ENCODE measurements at regions not wholly inside any gene's neighbourhood (a gene's known extent, or its start where the extent isn't known, plus 50 kb on each side); places are given as distances from the start of the nearest gene placed in this dataset.

- Histone ChIP-seq H3K27ac (ENCODE audit: low read depth in 1 of 2, low read length in 2 of 2) (no peak overlapping the region), H3K36me3 (ENCODE audit: control insufficient read depth in 4 of 4, insufficient read depth in 3 of 4, low read depth in 1 of 4, low read length in 3 of 4) (no peaks in the 10 kb centered on the region), H3K9me3 (ENCODE audit: control insufficient read depth in 4 of 4, low read length in 3 of 4) (no peaks in the 10 kb centered on the region), H3K9ac (ENCODE audit: low read depth in 1 of 2, low read length in 2 of 2) (no peak overlapping the region), H3K4me1 (ENCODE audit: control insufficient read depth in 4 of 4, insufficient read depth in 4 of 4, low read length in 3 of 4) (no peaks in the 10 kb centered on the region), H3K27me3 (ENCODE audit: control insufficient read depth in 4 of 4, insufficient read depth in 4 of 4, low read length in 3 of 4) (no peaks in the 10 kb centered on the region), H3K4me3 (ENCODE audit: low read depth in 1 of 3, low read length in 3 of 3) (no peak overlapping the region)
- TF ChIP-seq RXRA (IDR thresholded peaks at IDR 0.05) (no peak), JUND (IDR thresholded peaks at IDR 0.05) (no peak), ATF3 (IDR thresholded peaks at IDR 0.05) (no peak), RAD21 (IDR thresholded peaks at IDR 0.05) (no peak), FOXA2 (IDR thresholded peaks at IDR 0.05) (no peak), FOXA1 (IDR thresholded peaks at IDR 0.05) (no peak), GABPA (IDR thresholded peaks at IDR 0.05 in 1 of 2, conservative IDR thresholded peaks at IDR 0.05 in 1 of 2) (no peak), YY1 (IDR thresholded peaks at IDR 0.05) (no peak)
- WGBS = 74% methylated on average over 2 of the region's 2 CpGs
- DNase-seq (ENCODE audit: low spot score) = no peak
These were observed 355.8 kb downstream of the GPATCH2 start for GRCh38 chr1:217274927-217275654.

GRCh38 chr1:217274416-217274815, 356.5 kb downstream of the GPATCH2 start:
- no peak overlapping the region for H3K27ac ChIP-seq (ENCODE audit: low read depth in 1 of 2, low read length in 2 of 2)
- H3K36me3 ChIP-seq (ENCODE audit: control insufficient read depth in 4 of 4, insufficient read depth in 3 of 4, low read depth in 1 of 4, low read length in 3 of 4) = no peaks in the 10 kb centered on the region
- no peaks in the 10 kb centered on the region for H3K27me3 ChIP-seq (ENCODE audit: control insufficient read depth in 4 of 4, insufficient read depth in 4 of 4, low read length in 3 of 4)
- no peak for DNase-seq (ENCODE audit: low spot score)
- H3K9me3 ChIP-seq (ENCODE audit: control insufficient read depth in 4 of 4, low read length in 3 of 4) = no peaks in the 10 kb centered on the region
- TF ChIP-seq EGR1 (IDR thresholded peaks at IDR 0.05; ENCODE audit: low read depth in 2 of 2) = no peak
- no peak for TF ChIP-seq GABPA (IDR thresholded peaks at IDR 0.05 in 1 of 2, conservative IDR thresholded peaks at IDR 0.05 in 1 of 2)
- TF ChIP-seq NR2F2 (IDR thresholded peaks at IDR 0.05) = no peak
- TF ChIP-seq ATF3 (IDR thresholded peaks at IDR 0.05) = no peak
- TF ChIP-seq FOXA2 (IDR thresholded peaks at IDR 0.05) = no peak
- TF ChIP-seq ZBTB33 (IDR thresholded peaks at IDR 0.05) = no peak
- no peak overlapping the region for H3K9ac ChIP-seq (ENCODE audit: low read depth in 1 of 2, low read length in 2 of 2)
- H3K4me3 ChIP-seq (ENCODE audit: low read depth in 1 of 3, low read length in 3 of 3) = no peak overlapping the region
- no peaks in the 10 kb centered on the region for H3K4me1 ChIP-seq (ENCODE audit: control insufficient read depth in 4 of 4, insufficient read depth in 4 of 4, low read length in 3 of 4)

- Histone ChIP-seq H3K4me1 (ENCODE audit: control insufficient read depth in 4 of 4, insufficient read depth in 4 of 4, low read length in 3 of 4) (no peaks in the 10 kb centered on the region), H3K9ac (ENCODE audit: low read depth in 1 of 2, low read length in 2 of 2) (no peak overlapping the region), H3K36me3 (ENCODE audit: control insufficient read depth in 4 of 4, insufficient read depth in 3 of 4, low read depth in 1 of 4, low read length in 3 of 4) (no peaks in the 10 kb centered on the region), H3K9me3 (ENCODE audit: control insufficient read depth in 4 of 4, low read length in 3 of 4) (no peaks in the 10 kb centered on the region), H3K4me3 (ENCODE audit: low read depth in 1 of 3, low read length in 3 of 3) (no peak overlapping the region), H3K27me3 (ENCODE audit: control insufficient read depth in 4 of 4, insufficient read depth in 4 of 4, low read length in 3 of 4) (no peaks in the 10 kb centered on the region), H3K27ac (ENCODE audit: low read depth in 1 of 2, low read length in 2 of 2) (no peak overlapping the region)
- DNase-seq (ENCODE audit: low spot score) = no peak
- 88% methylated on average over 10 of the region's 10 CpGs for WGBS
- no peak for TF ChIP-seq REST (IDR thresholded peaks at IDR 0.05)
- no peak for TF ChIP-seq GABPA (IDR thresholded peaks at IDR 0.05 in 1 of 2, conservative IDR thresholded peaks at IDR 0.05 in 1 of 2)
- no peak for TF ChIP-seq FOXA1 (IDR thresholded peaks at IDR 0.05)
- no peak for TF ChIP-seq FOXA2 (IDR thresholded peaks at IDR 0.05)
- no peak for TF ChIP-seq YY1 (IDR thresholded peaks at IDR 0.05)
- TF ChIP-seq CTCF (IDR thresholded peaks at IDR 0.05; ENCODE audit: low read depth, low read length, missing input control) = no peak
- no peak for TF ChIP-seq JUND (IDR thresholded peaks at IDR 0.05)
- TF ChIP-seq ATF3 (IDR thresholded peaks at IDR 0.05) = no peak
- TF ChIP-seq SP1 (IDR thresholded peaks at IDR 0.05) = no peak
- no peak for TF ChIP-seq ZBTB33 (IDR thresholded peaks at IDR 0.05)
- no peak for TF ChIP-seq TAF1 (conservative IDR thresholded peaks at IDR 0.05)
- no peak for TF ChIP-seq NR2F2 (IDR thresholded peaks at IDR 0.05)
These were observed 357.0 kb downstream of the GPATCH2 start for GRCh38 chr1:217273866-217274265.
